ENCODE measurements at regions not wholly inside any gene's neighbourhood (a gene's known extent, or its start where the extent isn't known, plus 50 kb on each side); places are given as distances from the start of the nearest gene placed in this dataset.
"Not testable (repeated sequence)": the region's sequence is repeated elsewhere in the genome, so short reads cannot be mapped to it uniquely, and the experiment has no call there.

GRCh38 chr14:25699981-25700380, 650.0 kb upstream of the STXBP6 start:
- ATAC-seq (no peak), DNase-seq (ENCODE audit: low spot score) (no peak)

- ATAC-seq (no peak), DNase-seq (ENCODE audit: low spot score) (no peak)
Observed at GRCh38 chr14:25698111-25698510, 648.2 kb upstream of the STXBP6 start.

DNA sequence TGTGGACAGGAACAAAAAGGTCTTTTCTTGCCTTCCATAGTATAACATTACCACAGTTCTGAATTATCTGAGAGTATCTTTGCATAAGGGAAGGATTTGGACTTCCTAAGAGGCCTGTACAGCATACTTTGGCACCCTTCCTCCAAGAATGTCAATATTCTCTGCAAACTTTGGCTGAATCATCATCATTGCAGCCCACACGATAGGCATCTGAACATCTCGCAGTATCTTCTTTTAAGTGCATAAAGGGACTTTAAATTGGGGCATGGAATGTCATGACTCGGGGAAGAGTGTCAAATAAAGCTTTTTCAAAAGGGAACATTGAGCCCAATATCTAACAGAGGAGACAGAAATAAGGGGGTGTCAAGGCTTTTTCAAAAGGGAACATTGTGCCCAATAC, 646.2 kb upstream of the STXBP6 start:
- DNase-seq (ENCODE audit: low spot score), result no peak

GRCh38 chr14:25685004-25685403, 635.1 kb upstream of the STXBP6 start:
- DNase-seq (ENCODE audit: low spot score) (no peak), ATAC-seq (no peak)

More for the DNA sequence above, 646.2 kb upstream of the STXBP6 start:
- ATAC-seq, result no peak

DNA sequence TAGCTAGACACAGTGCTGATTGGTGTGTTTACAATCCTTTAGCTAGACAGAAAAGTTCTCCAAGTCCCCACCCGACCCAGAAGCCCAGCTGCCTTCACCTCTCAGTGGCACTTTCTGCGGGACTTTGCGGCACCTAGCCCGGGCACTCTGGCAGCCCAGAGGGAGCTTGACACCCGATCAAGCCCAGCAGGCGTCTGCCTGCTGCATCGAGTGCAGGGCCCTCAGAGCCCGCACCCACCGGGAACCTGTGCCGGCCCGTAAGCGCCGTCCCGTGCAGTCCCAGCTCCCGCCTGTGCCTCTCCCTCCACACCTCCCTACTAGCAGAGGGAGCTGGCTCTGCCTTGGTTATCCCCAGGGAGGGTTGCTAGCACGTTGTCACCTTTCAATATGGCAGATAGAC, 631.0 kb upstream of the STXBP6 start:
- ATAC-seq (no peak), DNase-seq (ENCODE audit: low spot score) (no peak)

- ATAC-seq, result not testable (repeated sequence)
Observed at GRCh38 chr14:25680511-25680910, 630.6 kb upstream of the STXBP6 start.

GRCh38 chr14:25677111-25677510, 627.2 kb upstream of the STXBP6 start:
- DNase-seq (ENCODE audit: low spot score), result no peak
- no peak for ATAC-seq

More at GRCh38 chr14:25680511-25680910, 630.6 kb upstream of the STXBP6 start:
- DNase-seq (ENCODE audit: low spot score), result not testable (repeated sequence)

DNA sequence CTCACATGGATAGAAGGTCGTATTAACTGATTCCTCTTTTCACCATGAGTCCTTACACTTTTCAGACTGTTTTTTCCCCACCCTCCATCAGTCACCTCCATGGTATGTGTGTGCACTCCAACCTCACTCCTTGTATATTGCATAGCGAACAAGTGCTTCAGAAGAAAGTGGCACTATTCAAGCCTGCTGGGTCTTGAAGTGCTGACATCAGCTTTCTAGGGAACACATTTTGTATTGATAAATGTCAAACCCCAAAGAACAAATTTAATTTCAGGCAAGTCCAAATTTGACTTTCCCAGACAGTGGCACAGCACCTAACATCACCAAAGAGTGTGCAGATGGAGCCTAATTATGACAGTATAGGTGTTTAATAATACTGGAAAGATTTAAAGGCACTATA, 617.4 kb upstream of the STXBP6 start:
- ATAC-seq (no peak), DNase-seq (ENCODE audit: low spot score) (no peak)

GRCh38 chr14:25666877-25667276, 616.9 kb upstream of the STXBP6 start:
- ATAC-seq (no peak), DNase-seq (ENCODE audit: low spot score) (no peak)

GRCh38 chr14:25658988-25659387, 609.0 kb upstream of the STXBP6 start:
- no peak for DNase-seq (ENCODE audit: low spot score)
- ATAC-seq, result no peak

- no peak for ATAC-seq
- DNase-seq (ENCODE audit: low spot score), result no peak
Observed at GRCh38 chr14:25630447-25630846, 580.5 kb upstream of the STXBP6 start.

DNA sequence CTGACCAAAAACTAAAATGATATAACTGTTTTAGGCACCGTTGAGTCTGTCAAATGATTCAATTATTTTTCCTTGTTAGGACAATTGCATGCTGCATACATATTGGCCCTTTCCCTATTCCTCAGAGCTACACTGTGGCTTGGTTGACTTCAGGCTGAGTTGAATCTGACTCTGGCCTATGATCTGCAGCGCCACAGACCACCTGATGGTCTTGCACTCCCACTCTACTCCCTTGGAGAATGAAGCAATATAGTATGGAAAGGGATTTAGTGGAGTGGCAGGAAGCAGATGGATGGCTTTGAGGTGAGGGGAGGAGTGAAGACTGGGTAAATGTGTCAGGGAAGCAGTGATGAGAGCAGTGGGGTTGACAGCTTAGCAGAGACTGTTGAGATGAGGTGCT, 579.0 kb upstream of the STXBP6 start:
- DNase-seq (ENCODE audit: low spot score) (no peak), ATAC-seq (no peak)

GRCh38 chr14:25628390-25628789, 578.4 kb upstream of the STXBP6 start:
- no peak for ATAC-seq
- no peak for DNase-seq (ENCODE audit: low spot score)

DNA sequence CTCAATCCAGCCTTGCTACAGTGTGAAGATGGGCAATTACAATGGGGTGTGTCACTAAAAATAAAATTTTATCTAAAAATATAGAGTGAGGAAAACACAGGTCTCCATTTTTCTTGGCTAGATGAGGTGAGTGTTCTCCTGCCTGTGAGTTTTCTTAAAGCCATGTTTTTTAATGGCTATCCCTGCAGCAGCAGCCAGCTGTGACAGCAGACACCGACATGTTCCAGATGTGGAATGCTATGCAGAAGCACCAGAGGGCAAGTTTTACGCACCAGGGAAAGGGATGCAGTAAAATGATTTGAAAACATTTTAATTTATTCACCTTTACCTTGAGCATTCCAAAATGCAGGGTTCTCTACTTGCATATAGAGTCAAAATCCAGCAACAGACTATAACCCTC, 577.0 kb upstream of the STXBP6 start:
- DNase-seq (ENCODE audit: low spot score), result no peak
- no peak for ATAC-seq

- no peak for DNase-seq (ENCODE audit: low spot score)
- ATAC-seq, result no peak
Observed at GRCh38 chr14:25622763-25623162, 572.8 kb upstream of the STXBP6 start.

DNA sequence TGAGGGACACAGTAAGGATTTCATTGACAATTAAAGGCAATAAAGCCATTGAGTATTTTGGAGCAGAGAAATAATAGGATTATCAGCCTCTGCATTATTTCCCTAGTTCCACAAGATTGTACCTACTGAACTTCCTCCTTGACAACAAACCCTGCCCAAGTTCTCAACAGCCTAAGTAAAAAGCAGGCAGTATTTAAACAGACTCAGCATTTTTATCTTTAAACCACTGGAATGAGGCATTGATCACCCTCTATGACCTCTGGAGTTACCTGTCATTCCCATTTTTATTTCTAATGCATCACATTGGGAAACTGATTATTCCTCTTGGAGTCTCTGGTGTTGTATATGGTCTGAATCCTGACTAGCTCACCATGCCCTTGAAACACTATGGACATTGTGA, 570.6 kb upstream of the STXBP6 start:
- no peak for ATAC-seq

GRCh38 chr14:25615174-25615573, 565.2 kb upstream of the STXBP6 start:
- ATAC-seq (no peak), DNase-seq (ENCODE audit: low spot score) (no peak)

More for the DNA sequence above, 570.6 kb upstream of the STXBP6 start:
- DNase-seq (ENCODE audit: low spot score), result no peak

DNA sequence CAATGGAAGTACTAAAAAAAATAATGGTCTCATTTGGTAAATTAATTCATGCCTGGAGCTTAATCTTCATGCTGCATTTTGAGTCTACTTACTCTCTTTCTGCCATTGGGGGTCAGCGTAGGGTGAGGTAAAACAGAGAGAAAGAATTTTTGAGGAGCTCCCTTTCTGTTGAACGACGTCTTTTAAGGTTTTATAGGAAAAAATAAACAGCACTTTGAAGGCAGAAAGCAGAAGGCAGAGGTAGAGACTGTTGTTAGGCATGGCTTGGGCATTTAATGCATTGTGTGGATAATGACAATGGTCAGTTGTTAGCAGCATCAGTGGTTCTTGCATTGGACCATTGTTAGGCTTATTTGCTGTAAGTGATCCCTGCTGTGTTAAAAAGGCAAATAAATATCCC, 557.2 kb upstream of the STXBP6 start:
- DNase-seq (ENCODE audit: low spot score), result no peak
- no peak for ATAC-seq

DNA sequence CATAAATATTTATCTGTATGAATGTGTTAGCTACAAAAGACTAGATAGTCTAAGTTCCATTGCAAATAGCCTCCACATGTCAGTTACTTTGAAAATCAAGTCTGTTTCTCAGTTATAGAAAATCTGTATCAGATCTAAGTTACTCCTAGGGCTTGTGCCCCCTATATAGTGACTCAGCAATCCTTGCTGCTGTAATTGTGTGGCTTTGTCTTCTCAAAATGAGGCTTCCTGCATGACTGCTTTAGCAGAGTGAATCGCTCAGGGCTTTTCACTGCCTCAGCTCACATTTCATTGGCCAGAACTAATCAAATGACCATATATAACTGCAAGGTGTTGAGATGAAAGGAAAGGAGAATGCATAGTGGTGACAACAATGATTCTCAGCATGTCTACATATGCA, 552.2 kb upstream of the STXBP6 start:
- ATAC-seq (no peak), DNase-seq (ENCODE audit: low spot score) (no peak)

GRCh38 chr14:25588751-25589150, 538.8 kb upstream of the STXBP6 start:
- DNase-seq (ENCODE audit: low spot score), result no peak
- no peak for ATAC-seq

GRCh38 chr14:25574628-25575325, 524.8 kb upstream of the STXBP6 start:
- ATAC-seq (no peak), DNase-seq (ENCODE audit: low spot score) (no peak)

- no peak for DNase-seq (ENCODE audit: low spot score)
Observed at GRCh38 chr14:25570483-25570882, 520.5 kb upstream of the STXBP6 start.

GRCh38 chr14:25557466-25557865, 507.5 kb upstream of the STXBP6 start:
- DNase-seq (ENCODE audit: low spot score), result no peak
- ATAC-seq, result no peak

More at GRCh38 chr14:25570483-25570882, 520.5 kb upstream of the STXBP6 start:
- no peak for ATAC-seq
